CD1c-positive myeloid dendritic cell (primary cell): ENCODE measurements at regions not wholly inside any gene's neighbourhood (a gene's known extent, or its start where the extent isn't known, plus 50 kb on each side); places are given as distances from the start of the nearest gene placed in this dataset.
A peak's percentile ranks its signal among the peaks of the same experiment; 100 is the strongest.

Experiments used
- DNase-seq: peaks from one replicate; pipeline ENCODE4 v3.0.0-alpha.2; 2016; ENCODE audit errors: extremely low spot score

DNA sequence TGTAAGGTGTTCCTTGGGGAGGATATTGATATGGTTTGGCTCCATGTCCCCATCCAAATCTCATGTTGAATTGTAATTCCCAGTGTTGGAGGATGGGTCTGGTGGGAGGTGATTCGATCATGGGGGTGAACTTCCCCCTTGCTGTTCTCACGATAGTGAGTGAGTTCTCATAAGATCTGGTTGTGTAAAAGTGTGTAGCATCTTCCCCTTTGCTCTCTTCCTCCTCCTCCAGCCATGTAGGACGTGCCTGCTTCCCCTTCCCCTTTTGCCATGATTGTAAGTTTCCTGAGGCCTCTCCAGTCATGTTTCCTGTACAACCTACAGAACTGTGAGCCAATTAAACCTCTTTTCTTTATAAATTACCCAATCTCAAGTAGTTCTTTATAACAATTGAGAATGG, 458.7 kb downstream of the LPIN1 start:
- peak; percentile 60 for DNase-seq

- no peak for DNase-seq
These were observed 461.1 kb downstream of the LPIN1 start for GRCh38 chr2:12207491-12207890.

GRCh38 chr2:12210016-12210933, 463.8 kb downstream of the LPIN1 start:
- no peak for DNase-seq

GRCh38 chr2:12211326-12212175, 465.1 kb downstream of the LPIN1 start:
- DNase-seq, result no peak

DNA sequence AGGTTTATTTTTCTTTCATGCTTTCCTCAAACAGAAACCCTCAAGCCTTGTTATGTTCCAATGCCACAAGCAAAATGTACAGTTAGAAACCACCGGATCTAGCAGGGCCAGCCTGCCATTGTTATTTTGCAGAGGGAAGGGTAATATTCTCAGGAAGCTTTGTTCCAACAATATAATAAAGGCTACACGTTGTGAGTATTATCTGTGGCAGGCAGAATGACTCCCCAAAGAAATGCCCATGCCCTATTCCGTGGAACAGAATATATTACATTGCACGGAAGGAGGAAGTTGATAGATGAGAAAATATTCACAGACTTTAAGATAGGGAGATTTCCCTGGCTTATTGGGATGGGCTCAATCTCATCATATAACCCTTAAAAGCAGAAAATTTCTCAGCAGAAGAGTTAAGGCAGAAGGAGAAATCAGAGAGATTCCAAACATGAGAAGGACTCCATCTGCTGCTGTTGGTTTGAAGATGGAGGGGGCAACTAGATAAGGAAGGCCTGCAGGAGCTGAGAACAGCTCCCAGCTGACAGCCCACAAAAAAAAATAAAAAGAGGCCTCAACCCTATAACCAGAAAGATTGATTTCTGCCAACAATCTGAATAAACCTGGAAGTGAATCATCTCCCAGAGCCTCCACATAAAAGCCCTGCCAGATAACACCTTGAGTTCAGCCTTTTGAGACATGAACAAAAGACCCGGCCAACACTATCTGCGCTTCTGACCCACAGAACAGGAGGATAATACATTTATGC, 466.6 kb downstream of the LPIN1 start:
- no peak for DNase-seq

DNA sequence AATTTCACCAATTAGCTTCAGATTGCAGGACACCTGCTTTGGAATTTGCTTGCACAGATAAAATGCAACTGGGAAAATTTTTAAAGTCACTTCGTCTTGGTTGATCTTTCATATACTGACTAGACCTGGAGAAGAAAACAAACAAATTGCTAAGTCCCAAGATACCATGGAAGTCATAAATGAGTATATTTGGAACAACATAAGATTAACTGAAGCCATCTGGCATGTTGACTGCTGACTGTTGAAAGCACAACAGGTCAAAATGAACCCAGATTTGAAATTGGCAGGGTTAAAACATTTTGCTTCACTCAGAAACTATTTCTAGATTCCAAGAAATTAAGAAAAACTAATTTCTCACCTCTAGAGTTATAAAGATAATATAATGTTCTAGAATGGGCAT, 470.7 kb downstream of the LPIN1 start:
- no peak for DNase-seq

DNA sequence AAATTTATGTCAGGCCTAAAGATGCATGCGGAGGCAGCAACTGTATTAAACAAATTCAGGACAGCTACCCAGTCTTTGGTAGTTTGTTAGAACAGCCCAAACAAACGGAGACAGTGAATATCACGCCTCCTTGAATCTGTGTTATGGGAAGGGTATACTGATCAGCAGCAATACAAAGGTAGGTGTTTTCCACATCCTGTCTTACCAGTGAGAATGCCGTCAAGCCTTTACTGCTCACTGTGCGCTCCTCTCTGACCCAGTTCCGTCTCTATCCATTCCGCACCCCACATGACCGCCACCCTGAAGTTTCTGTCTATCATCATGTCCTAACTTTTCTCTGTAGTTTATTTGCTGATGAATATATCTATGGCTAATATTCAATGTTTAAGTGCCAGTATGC, 473.3 kb downstream of the LPIN1 start:
- DNase-seq, result no peak

- DNase-seq, result no peak
These were observed 475.2 kb downstream of the LPIN1 start for GRCh38 chr2:12221584-12221983.

DNA sequence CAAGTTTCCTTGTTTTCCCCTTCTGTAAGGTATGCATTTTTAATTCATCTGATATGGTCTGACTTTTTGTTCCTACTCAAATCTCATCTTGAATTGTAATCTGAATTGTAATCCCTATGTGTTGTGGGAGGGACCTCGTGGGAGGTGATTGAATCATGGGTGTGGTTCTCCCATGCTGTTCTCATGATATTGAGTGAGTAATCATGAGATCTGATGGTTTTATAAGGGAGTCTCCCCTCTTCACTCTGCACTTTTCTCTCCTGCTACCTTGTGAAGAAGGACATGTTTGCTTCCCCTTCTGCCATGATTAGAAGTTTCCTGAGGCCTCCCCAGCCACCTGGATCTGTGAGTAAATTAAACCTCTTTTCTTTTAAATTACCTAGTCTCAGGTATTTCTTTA, 476.1 kb downstream of the LPIN1 start:
- DNase-seq, result no peak

GRCh38 chr2:12223732-12224131, 477.3 kb downstream of the LPIN1 start:
- DNase-seq, result no peak

DNA sequence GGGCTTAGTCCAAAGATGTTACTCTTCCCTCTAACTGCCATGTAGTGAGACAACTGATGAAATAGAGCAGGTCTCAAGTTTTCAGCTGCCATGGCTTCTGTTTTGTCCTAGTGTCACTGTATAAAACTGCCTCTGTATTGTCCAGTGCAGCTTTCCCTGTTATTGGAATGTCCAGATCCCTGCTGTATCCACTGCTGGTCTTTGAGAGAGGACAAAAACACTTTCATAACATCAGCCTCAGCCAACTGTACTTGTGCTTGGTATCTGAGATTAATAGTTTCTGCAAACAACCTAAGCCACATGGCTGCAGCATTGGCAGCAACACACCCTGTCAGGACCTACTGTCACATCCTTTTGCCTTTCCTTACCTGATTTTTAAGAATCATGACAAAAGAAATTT, 480.2 kb downstream of the LPIN1 start:
- no peak for DNase-seq

DNA sequence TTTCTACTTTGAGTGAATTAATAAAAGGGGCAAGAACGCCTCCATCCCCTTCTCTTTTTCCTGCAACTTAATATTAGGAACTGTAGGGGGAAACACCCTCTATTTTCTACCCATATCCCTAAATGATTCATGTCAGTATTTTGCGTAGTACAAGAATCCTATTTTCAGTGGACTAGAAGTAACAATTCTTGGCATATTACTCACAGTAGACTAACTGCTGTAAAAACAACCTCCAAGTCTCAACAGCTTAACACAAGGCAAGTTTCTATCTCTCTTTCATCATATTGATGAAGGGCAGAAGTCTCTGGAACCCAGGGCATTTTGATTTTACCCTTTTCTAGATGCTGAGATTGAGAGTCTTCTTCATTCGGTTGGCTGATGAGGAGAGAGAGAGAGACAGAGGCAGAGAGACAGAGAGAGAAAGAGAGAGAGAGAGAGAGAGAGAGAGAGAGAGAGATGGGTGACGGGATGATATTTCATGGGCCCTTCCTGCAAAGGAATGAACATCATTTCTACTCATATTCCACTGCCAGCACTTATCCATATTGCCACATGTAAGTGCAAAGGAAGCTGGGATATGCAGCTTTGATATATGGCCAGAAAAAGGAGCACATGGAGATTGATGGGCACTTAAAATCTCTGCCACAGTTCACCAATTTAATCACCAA, 481.6 kb downstream of the LPIN1 start:
- no peak for DNase-seq

GRCh38 chr2:12231288-12231687, 484.9 kb downstream of the LPIN1 start:
- no peak for DNase-seq

DNA sequence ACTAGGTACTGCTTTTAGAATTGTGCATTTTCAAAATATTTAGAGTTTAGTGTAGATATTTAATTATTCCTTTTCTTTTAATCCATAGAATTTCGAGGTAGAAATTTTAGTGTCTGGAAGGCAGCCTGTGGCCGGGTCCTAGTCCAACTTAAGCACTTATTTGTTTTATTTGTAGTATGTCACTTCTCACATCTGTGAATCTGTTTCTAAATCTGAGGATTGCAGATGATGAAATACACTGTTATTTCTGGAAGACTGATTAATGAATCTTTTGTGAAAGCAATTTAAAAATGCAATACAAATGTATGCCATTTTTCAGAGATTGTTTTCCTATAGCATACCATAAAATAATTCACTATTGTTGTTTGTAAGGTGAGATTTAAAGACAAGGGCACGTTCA, 483.9 kb upstream of the TRIB2 start:
- DNase-seq, result no peak

DNA sequence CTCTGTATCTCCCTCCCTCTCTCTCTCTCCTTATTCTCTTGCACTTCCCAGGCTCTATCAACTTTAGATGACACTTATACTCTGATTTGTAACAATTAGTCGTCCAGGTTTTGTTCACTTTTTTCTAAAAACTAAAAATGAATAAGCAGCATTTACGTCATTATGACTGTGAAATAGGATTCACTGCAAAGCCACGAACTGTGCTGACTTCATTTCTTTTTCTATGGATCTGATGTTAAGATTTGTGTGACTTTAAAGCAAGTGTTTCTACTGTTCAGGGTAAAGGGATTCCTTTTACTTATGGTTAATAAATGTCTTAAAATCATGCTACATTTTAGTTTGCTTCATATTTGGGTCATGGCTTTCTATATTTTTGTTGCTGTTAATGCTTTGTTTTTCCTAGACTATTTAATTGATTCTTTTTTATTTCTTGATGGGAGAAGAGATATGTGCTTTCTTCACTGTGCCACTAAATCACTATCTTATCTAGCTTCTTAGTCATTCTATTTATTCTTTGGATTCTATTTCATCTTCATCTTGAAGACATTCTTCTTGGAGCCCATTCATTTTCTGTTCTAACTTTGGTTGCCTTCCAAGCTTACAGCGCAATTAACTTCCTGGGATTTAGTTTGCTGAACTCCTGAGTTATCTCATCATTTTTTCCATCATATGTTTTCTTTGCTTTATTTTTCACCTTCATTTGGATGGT, 480.4 kb upstream of the TRIB2 start:
- no peak for DNase-seq

- no peak for DNase-seq
These were observed 476.5 kb upstream of the TRIB2 start for GRCh38 chr2:12240206-12240605.

- no peak for DNase-seq
These were observed 473.4 kb upstream of the TRIB2 start for GRCh38 chr2:12243381-12243780.

DNA sequence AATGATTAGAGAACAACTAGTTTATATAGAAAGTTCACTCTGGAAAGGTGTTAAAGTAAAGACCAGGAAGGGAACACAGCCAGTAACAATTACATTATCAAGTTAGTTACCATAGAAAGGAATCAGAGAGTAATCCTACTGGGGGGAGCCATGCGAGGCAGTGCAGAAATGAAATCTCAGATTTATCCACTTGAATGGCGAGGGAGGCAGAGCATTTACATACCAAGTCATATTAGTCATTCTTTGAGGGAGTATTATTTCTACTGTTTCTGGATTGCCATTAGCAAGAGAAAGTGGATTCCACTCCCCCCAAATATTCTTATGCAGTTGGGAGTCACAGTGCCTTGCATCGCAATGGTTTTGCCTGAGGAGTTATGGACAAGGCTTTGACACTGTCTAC, 472.7 kb upstream of the TRIB2 start:
- DNase-seq, result no peak

DNA sequence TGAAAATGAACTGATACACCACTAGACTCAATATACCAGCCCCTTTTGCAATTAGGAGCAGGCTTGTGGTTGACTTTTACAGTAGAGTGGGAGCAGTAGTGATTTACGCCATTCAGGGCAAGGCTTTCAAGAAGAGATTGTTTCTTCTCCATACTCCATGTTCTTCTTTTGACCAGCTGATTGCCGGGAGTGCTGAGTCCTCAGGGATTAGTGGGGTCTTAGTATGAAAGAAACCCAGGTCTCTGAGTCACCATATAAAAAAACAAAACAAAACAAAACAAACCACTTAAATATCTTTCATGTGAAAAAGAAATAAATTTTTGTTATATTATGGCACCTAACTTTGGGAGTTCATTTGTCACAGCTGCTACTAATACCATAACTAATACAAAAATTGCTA, 465.6 kb upstream of the TRIB2 start:
- no peak for DNase-seq

GRCh38 chr2:12251749-12252148, 465.0 kb upstream of the TRIB2 start:
- no peak for DNase-seq

DNA sequence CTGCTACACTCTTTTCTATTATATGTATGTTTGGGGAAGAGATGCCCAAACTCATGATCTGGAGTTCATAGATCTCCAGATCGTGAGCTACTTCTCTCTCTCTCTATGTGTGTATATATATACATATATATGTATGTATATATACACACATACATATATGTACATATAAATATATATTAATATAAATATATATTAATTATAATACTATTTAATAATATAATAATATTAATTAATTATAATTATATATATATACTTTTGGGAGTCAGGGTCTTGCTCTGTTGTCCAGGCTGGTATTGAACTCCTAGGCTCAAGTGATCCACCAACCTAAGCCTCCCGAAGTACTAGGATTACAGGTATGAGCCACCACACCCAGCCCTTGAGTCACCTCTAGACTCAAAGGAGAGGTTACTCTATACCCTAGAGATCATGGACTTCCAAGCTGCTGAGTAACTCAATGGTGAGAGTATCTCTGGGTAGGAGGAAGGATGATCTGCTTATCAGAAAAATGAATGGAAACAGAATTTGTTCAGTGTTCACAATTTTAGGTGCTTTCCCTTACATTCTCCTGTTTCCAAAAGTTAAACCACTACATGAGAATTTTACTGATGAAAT, 463.5 kb upstream of the TRIB2 start:
- no peak for DNase-seq
